Stimulated activated naive CD8-positive, alpha-beta T cell treated with anti-CD3 and anti-CD28 coated beads, Interleukin-15, Interleukin-2, amounts not matched to agents 100 ng/mL and 50 ng/mL, for 24 hours (primary cell): ENCODE measurements at regions not wholly inside any gene's neighbourhood (a gene's known extent, or its start where the extent isn't known, plus 50 kb on each side); places are given as distances from the start of the nearest gene placed in this dataset.
"Not testable (repeated sequence)": the region's sequence is repeated elsewhere in the genome, so short reads cannot be mapped to it uniquely, and the experiment has no call there.

ENCODE experiments used
- H3K27ac Mint-ChIP-seq: one replicate; pipeline ENCODE4 v1.8.0; 2021; ENCODE audit warnings: mild to moderate bottlenecking, mixed read lengths
- H3K27me3 Mint-ChIP-seq: one replicate; pipeline ENCODE4 v1.8.0; 2021; ENCODE audit warnings: mixed read lengths
- H3K36me3 Mint-ChIP-seq: one replicate; pipeline ENCODE4 v1.8.0; 2021; ENCODE audit warnings: low read depth, mixed read lengths
- H3K4me1 Mint-ChIP-seq: one replicate; pipeline ENCODE4 v1.8.0; 2021; ENCODE audit warnings: low read depth, mixed read lengths
- H3K4me3 Mint-ChIP-seq: one replicate; pipeline ENCODE4 v1.8.0; 2021; ENCODE audit warnings: mild to moderate bottlenecking, mixed read lengths
- H3K9me3 Mint-ChIP-seq: one replicate; pipeline ENCODE4 v1.8.0; 2021; ENCODE audit warnings: mixed read lengths

- Mint-ChIP-seq H3K9me3 (no peaks in the 10 kb centered on the region), H3K36me3 (no peaks in the 10 kb centered on the region), H3K27ac (no peak overlapping the region), H3K4me1 (no peaks in the 10 kb centered on the region), H3K27me3 (peaks cover 20% of the 10 kb centered on the region), H3K4me3 (no peak overlapping the region)
Observed at GRCh38 chr12:58087423-58088127, 146.2 kb downstream of the ATP23 start.

- H3K27ac Mint-ChIP-seq = no peak overlapping the region
- H3K4me1 Mint-ChIP-seq = no peaks in the 10 kb centered on the region
- H3K27me3 Mint-ChIP-seq = peaks cover 11% of the 10 kb centered on the region
- no peaks in the 10 kb centered on the region for H3K36me3 Mint-ChIP-seq
- H3K4me3 Mint-ChIP-seq = no peak overlapping the region
- H3K9me3 Mint-ChIP-seq = no peaks in the 10 kb centered on the region
Observed at GRCh38 chr12:58089588-58089987, 148.2 kb downstream of the ATP23 start.

- H3K9me3 Mint-ChIP-seq = no peaks in the 10 kb centered on the region
- H3K4me3 Mint-ChIP-seq = no peak overlapping the region
- no peak overlapping the region for H3K27ac Mint-ChIP-seq
- no peaks in the 10 kb centered on the region for H3K36me3 Mint-ChIP-seq
- H3K27me3 Mint-ChIP-seq = peaks cover 9% of the 10 kb centered on the region
- H3K4me1 Mint-ChIP-seq = no peaks in the 10 kb centered on the region
Observed at GRCh38 chr12:58090685-58091084, 149.3 kb downstream of the ATP23 start.

- Mint-ChIP-seq H3K4me1 (no peaks in the 10 kb centered on the region), H3K27ac (no peak overlapping the region), H3K27me3 (peaks cover 8% of the 10 kb centered on the region), H3K36me3 (no peaks in the 10 kb centered on the region), H3K4me3 (no peak overlapping the region), H3K9me3 (no peaks in the 10 kb centered on the region)
Observed at GRCh38 chr12:58095002-58095401, 153.6 kb downstream of the ATP23 start.

GRCh38 chr12:58097741-58098140 is 156.4 kb downstream of the ATP23 start:
- H3K4me3 Mint-ChIP-seq = no peak overlapping the region
- no peak overlapping the region for H3K27ac Mint-ChIP-seq
- peaks cover 13% of the 10 kb centered on the region for H3K27me3 Mint-ChIP-seq
- no peaks in the 10 kb centered on the region for H3K4me1 Mint-ChIP-seq
- H3K9me3 Mint-ChIP-seq = no peaks in the 10 kb centered on the region
- no peaks in the 10 kb centered on the region for H3K36me3 Mint-ChIP-seq

- no peaks in the 10 kb centered on the region for H3K9me3 Mint-ChIP-seq
- H3K36me3 Mint-ChIP-seq = no peaks in the 10 kb centered on the region
- peaks cover 13% of the 10 kb centered on the region for H3K27me3 Mint-ChIP-seq
- H3K4me1 Mint-ChIP-seq = no peaks in the 10 kb centered on the region
- no peak overlapping the region for H3K4me3 Mint-ChIP-seq
- H3K27ac Mint-ChIP-seq = no peak overlapping the region
Observed at GRCh38 chr12:58099476-58099875, 158.1 kb downstream of the ATP23 start.

- no peak overlapping the region for H3K27ac Mint-ChIP-seq
- peaks cover 3% of the 10 kb centered on the region for H3K9me3 Mint-ChIP-seq
- H3K4me1 Mint-ChIP-seq = no peaks in the 10 kb centered on the region
- H3K36me3 Mint-ChIP-seq = no peaks in the 10 kb centered on the region
- no peak overlapping the region for H3K4me3 Mint-ChIP-seq
- H3K27me3 Mint-ChIP-seq = peaks cover 9% of the 10 kb centered on the region
Observed at GRCh38 chr12:58104351-58104755, 163.0 kb downstream of the ATP23 start.

GRCh38 chr12:58105225-58106119 is 164.1 kb downstream of the ATP23 start:
- Mint-ChIP-seq H3K27ac (no peak overlapping the region), H3K27me3 (peaks cover 9% of the 10 kb centered on the region), H3K36me3 (no peaks in the 10 kb centered on the region), H3K4me1 (no peaks in the 10 kb centered on the region), H3K9me3 (peaks cover 3% of the 10 kb centered on the region), H3K4me3 (no peak overlapping the region)

GRCh38 chr12:58106195-58106594 is 164.8 kb downstream of the ATP23 start:
- Mint-ChIP-seq H3K9me3 (peaks cover 3% of the 10 kb centered on the region), H3K27me3 (peaks cover 9% of the 10 kb centered on the region), H3K4me3 (no peak overlapping the region), H3K27ac (no peak overlapping the region), H3K4me1 (no peaks in the 10 kb centered on the region), H3K36me3 (no peaks in the 10 kb centered on the region)

GRCh38 chr12:58117201-58117600 is 175.8 kb downstream of the ATP23 start:
- no peaks in the 10 kb centered on the region for H3K9me3 Mint-ChIP-seq
- no peaks in the 10 kb centered on the region for H3K4me1 Mint-ChIP-seq
- no peak overlapping the region for H3K27ac Mint-ChIP-seq
- H3K4me3 Mint-ChIP-seq = no peak overlapping the region
- peaks cover 23% of the 10 kb centered on the region for H3K27me3 Mint-ChIP-seq
- H3K36me3 Mint-ChIP-seq = no peaks in the 10 kb centered on the region

- H3K4me3 Mint-ChIP-seq = no peak overlapping the region
- no peak overlapping the region for H3K27ac Mint-ChIP-seq
- H3K36me3 Mint-ChIP-seq = no peaks in the 10 kb centered on the region
- no peaks in the 10 kb centered on the region for H3K4me1 Mint-ChIP-seq
- H3K9me3 Mint-ChIP-seq = no peaks in the 10 kb centered on the region
- peaks cover 23% of the 10 kb centered on the region for H3K27me3 Mint-ChIP-seq
Observed at GRCh38 chr12:58117667-58118066, 176.3 kb downstream of the ATP23 start.

GRCh38 chr12:58125761-58126160 is 184.4 kb downstream of the ATP23 start:
- H3K4me1 Mint-ChIP-seq, H3K36me3 Mint-ChIP-seq, H3K27me3 Mint-ChIP-seq, H3K27ac Mint-ChIP-seq, H3K4me3 Mint-ChIP-seq, H3K9me3 Mint-ChIP-seq: not testable (repeated sequence)

- H3K27ac Mint-ChIP-seq = no peak overlapping the region
- H3K4me3 Mint-ChIP-seq = no peak overlapping the region
- peaks cover 10% of the 10 kb centered on the region for H3K27me3 Mint-ChIP-seq
- H3K36me3 Mint-ChIP-seq = no peaks in the 10 kb centered on the region
- H3K9me3 Mint-ChIP-seq = no peaks in the 10 kb centered on the region
- H3K4me1 Mint-ChIP-seq = no peaks in the 10 kb centered on the region
Observed at GRCh38 chr12:58131986-58132755, 190.8 kb downstream of the ATP23 start.

GRCh38 chr12:58138424-58138823 is 197.1 kb downstream of the ATP23 start:
- Mint-ChIP-seq H3K27me3 (peaks cover 3% of the 10 kb centered on the region), H3K4me1 (no peaks in the 10 kb centered on the region), H3K36me3 (no peaks in the 10 kb centered on the region), H3K27ac (no peak overlapping the region), H3K9me3 (no peaks in the 10 kb centered on the region), H3K4me3 (no peak overlapping the region)

- peaks cover 3% of the 10 kb centered on the region for H3K27me3 Mint-ChIP-seq
- H3K4me1 Mint-ChIP-seq = no peaks in the 10 kb centered on the region
- H3K4me3 Mint-ChIP-seq = no peak overlapping the region
- no peaks in the 10 kb centered on the region for H3K36me3 Mint-ChIP-seq
- H3K27ac Mint-ChIP-seq = no peak overlapping the region
- no peaks in the 10 kb centered on the region for H3K9me3 Mint-ChIP-seq
Observed at GRCh38 chr12:58139894-58140293, 198.5 kb downstream of the ATP23 start.
